ENCODE measurements at regions not wholly inside any gene's neighbourhood (a gene's known extent, or its start where the extent isn't known, plus 50 kb on each side); places are given as distances from the start of the nearest gene placed in this dataset.
"Not testable (repeated sequence)": the region's sequence is repeated elsewhere in the genome, so short reads cannot be mapped to it uniquely, and the experiment has no call there.

GRCh38 chr10:16155834-16156233 is 281.0 kb upstream of the PTER start:
- Mint-ChIP-seq H3K4me3 (ENCODE audit: low read depth) (no peak overlapping the region), H3K27me3 (peaks cover 20% of the 10 kb centered on the region), H3K9me3 (ENCODE audit: low read depth) (peaks cover 3% of the 10 kb centered on the region), H3K27ac (no peak overlapping the region), H3K36me3 (ENCODE audit: insufficient read depth) (no peaks in the 10 kb centered on the region), H3K4me1 (ENCODE audit: low read depth) (peaks cover 18% of the 10 kb centered on the region)
- DNase-seq (ENCODE audit: low spot score, unreplicated experiment): no peak
- peak; percentile 34 for TF ChIP-seq CTCF (IDR thresholded peaks at IDR 0.05; ENCODE audit: unreplicated experiment)

DNA sequence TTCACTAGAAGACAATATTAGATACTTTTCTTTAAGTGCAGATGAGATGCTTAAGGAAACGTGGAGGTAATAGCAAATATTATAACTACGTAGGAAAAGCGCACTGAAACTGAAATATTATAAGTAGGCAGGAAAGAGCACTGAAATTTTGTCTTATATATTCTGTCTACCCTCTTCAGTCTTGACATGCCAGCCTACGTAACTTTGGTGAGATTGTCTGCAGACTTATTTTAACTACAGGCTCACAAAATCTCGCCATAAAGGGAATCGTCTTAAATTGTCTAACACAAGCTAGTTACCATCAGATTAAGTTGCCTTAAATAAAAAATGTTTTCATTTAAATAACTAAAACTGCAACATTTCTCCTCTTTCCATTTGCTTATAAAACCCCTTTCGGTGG is 280.1 kb upstream of the PTER start:
- H3K36me3 Mint-ChIP-seq (ENCODE audit: insufficient read depth): no peaks in the 10 kb centered on the region
- TF ChIP-seq CTCF (IDR thresholded peaks at IDR 0.05; ENCODE audit: unreplicated experiment): no peak
- peaks cover 19% of the 10 kb centered on the region for H3K4me1 Mint-ChIP-seq (ENCODE audit: low read depth)
- H3K27ac Mint-ChIP-seq: no peak overlapping the region
- DNase-seq (ENCODE audit: low spot score, unreplicated experiment): no peak
- no peak overlapping the region for H3K4me3 Mint-ChIP-seq (ENCODE audit: low read depth)
- H3K9me3 Mint-ChIP-seq (ENCODE audit: low read depth): no peaks in the 10 kb centered on the region
- peaks cover 20% of the 10 kb centered on the region for H3K27me3 Mint-ChIP-seq

DNA sequence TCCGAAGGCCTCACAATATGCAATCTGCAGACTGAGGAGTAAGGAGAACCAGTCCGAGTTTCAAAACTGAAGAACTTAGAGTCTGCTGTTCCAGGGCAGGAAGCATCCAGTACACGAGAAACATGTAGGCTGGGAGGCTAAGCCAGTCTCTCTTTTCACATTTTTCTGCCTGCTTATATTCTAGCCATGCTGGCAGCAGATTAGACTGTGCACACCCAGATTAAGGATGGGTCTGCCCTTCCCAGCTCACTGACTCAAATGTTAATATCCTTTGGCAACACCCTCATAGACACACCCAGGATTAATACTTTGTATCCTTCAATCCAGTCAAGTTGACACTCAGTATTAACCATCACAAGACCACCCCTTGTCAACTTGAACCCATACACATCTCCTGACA is 271.7 kb upstream of the PTER start:
- not testable (repeated sequence) for H3K4me3 Mint-ChIP-seq (ENCODE audit: low read depth); H3K27me3 Mint-ChIP-seq; DNase-seq (ENCODE audit: low spot score, unreplicated experiment); H3K36me3 Mint-ChIP-seq (ENCODE audit: insufficient read depth); H3K27ac Mint-ChIP-seq; H3K4me1 Mint-ChIP-seq (ENCODE audit: low read depth)
- peaks cover 20% of the 10 kb centered on the region for H3K9me3 Mint-ChIP-seq (ENCODE audit: low read depth)

DNA sequence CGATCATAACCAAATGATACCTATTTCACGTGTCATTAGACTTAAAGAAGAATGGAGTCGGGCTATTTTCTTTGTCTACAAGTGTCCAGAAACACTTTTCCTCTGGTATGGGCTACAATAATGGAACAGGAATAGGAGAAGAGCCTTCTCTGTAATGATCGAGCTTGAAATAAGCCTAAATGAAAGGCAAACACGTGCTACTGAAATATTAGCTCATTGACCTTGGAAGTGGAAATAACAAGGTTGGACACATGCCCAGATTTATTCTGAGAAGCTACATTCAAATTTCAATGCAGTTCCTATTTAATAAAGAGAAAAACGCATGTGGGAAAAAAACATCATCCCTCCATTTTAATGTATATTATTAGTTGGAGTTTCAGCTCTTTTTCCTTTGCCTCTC is 254.7 kb upstream of the PTER start:
- Mint-ChIP-seq H3K36me3 (ENCODE audit: insufficient read depth) (no peaks in the 10 kb centered on the region), H3K27ac (no peak overlapping the region), H3K4me1 (ENCODE audit: low read depth) (peaks cover 1% of the 10 kb centered on the region), H3K27me3 (no peaks in the 10 kb centered on the region), H3K9me3 (ENCODE audit: low read depth) (peaks cover 3% of the 10 kb centered on the region), H3K4me3 (ENCODE audit: low read depth) (no peak overlapping the region)
- no peak for DNase-seq (ENCODE audit: low spot score, unreplicated experiment)
- TF ChIP-seq CTCF (IDR thresholded peaks at IDR 0.05; ENCODE audit: unreplicated experiment): no peak

GRCh38 chr10:16182688-16183087 is 254.1 kb upstream of the PTER start:
- no peak for DNase-seq (ENCODE audit: low spot score, unreplicated experiment)
- no peak overlapping the region for H3K4me3 Mint-ChIP-seq (ENCODE audit: low read depth)
- peaks cover 3% of the 10 kb centered on the region for H3K9me3 Mint-ChIP-seq (ENCODE audit: low read depth)
- no peaks in the 10 kb centered on the region for H3K36me3 Mint-ChIP-seq (ENCODE audit: insufficient read depth)
- peaks cover 1% of the 10 kb centered on the region for H3K4me1 Mint-ChIP-seq (ENCODE audit: low read depth)
- H3K27me3 Mint-ChIP-seq: no peaks in the 10 kb centered on the region
- TF ChIP-seq CTCF (IDR thresholded peaks at IDR 0.05; ENCODE audit: unreplicated experiment): no peak
- no peak overlapping the region for H3K27ac Mint-ChIP-seq

DNA sequence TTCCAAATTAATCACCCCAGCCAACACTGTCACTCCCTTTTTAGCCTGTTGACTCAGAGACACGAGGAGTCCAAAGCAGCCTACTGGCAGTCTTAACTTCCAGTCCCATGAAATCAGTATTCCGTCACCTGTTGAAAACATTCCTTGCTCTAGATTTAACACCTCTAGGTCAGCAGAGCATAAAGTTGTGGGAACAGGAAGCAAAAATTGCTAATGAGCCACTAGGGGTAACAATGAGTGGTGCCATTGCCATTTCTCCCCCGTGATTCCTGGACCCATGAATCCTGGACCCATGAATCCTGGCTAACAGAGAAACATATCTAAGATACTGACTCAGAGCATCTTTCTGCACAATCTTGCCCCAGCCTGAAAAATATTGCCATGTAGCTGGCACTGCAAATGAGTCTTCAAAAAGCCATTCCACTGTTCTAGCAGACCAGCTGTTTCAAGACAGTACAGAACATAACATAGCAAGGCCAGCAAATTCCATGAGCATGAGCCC is 252.7 kb upstream of the PTER start:
- Mint-ChIP-seq H3K9me3 (ENCODE audit: low read depth) (no peaks in the 10 kb centered on the region), H3K4me3 (ENCODE audit: low read depth) (no peak overlapping the region), H3K36me3 (ENCODE audit: insufficient read depth) (no peaks in the 10 kb centered on the region), H3K4me1 (ENCODE audit: low read depth) (no peaks in the 10 kb centered on the region), H3K27ac (no peak overlapping the region), H3K27me3 (no peaks in the 10 kb centered on the region)
- DNase-seq (ENCODE audit: low spot score, unreplicated experiment): no peak
- no peak for TF ChIP-seq CTCF (IDR thresholded peaks at IDR 0.05; ENCODE audit: unreplicated experiment)
